H1 (cell line): ENCODE measurements at regions not wholly inside any gene's neighbourhood (a gene's known extent, or its start where the extent isn't known, plus 50 kb on each side); places are given as distances from the start of the nearest gene placed in this dataset.

Experiments
- CTCF ChIA-PET: fragments of 300-600 bp; sonication (Branson Sonifier 250); formaldehyde crosslinking; loops from one replicate; lab custom pipeline; 2021; ENCODE audit not compliant: partially characterized antibody; lab: Charles Lee
- POLR2A ChIA-PET: fragments of 300-600 bp; sonication (Branson Sonifier 250); formaldehyde crosslinking; loops from one replicate; lab custom pipeline; 2021; ENCODE audit warnings: inconsistent platforms; ENCODE audit not compliant: partially characterized antibody; lab: Charles Lee
- DNase-seq, 2 experiments: peaks; one replicate each; pipeline versions ENCODE4 v3.0.0 to v3.0.0-alpha.2; 2010 to 2022; ENCODE audit warnings: low spot score in 2 of 2, low read depth in 1 of 2, mixed read lengths in 1 of 2
- FAIRE-seq: peaks from 2 replicates; lab custom pipeline; 2011; peaks lifted over from hg19 to GRCh38; lab: Jason Lieb, UNC
- H2AFZ ChIP-seq: 2 replicates; pipeline ENCODE4 v1.8.1; 2012; ENCODE audit warnings: low read length, inconsistent platforms
- H2AK5ac ChIP-seq: 2 replicates; pipeline ENCODE4 v1.6.1; 2013; ENCODE audit warnings: low read depth, low read length
- H2BK120ac ChIP-seq: replicated peaks from 2 replicates; pipeline ENCODE3; 2013; ENCODE audit warnings: low read depth, low read length, inconsistent platforms
- H2BK12ac ChIP-seq: 2 replicates; pipeline ENCODE4 v1.6.1; 2013; ENCODE audit warnings: low read depth, low read length
- H2BK15ac ChIP-seq: 2 replicates; pipeline ENCODE4 v1.6.1; 2013; ENCODE audit warnings: low read length
- H2BK20ac ChIP-seq: 2 replicates; pipeline ENCODE4 v1.6.1; 2013; ENCODE audit warnings: low read length
- H2BK5ac ChIP-seq: 2 replicates; pipeline ENCODE4 v1.6.1; 2013; ENCODE audit warnings: low read depth, low read length
- H3K14ac ChIP-seq: 2 replicates; pipeline ENCODE4 v1.6.1; 2013; ENCODE audit warnings: inconsistent platforms; ENCODE audit not compliant: insufficient read length
- H3K18ac ChIP-seq: 2 replicates; pipeline ENCODE4 v1.6.1; 2013; ENCODE audit warnings: low read length; ENCODE audit errors: extremely low read depth
- H3K23ac ChIP-seq: 2 replicates; pipeline ENCODE4 v1.6.1; 2013; ENCODE audit warnings: inconsistent platforms; ENCODE audit not compliant: insufficient read length
- H3K23me2 ChIP-seq: 2 replicates; pipeline ENCODE4 v1.6.1; 2013; ENCODE audit warnings: low read depth, low read length
- H3K27ac ChIP-seq: 2 replicates; pipeline ENCODE4 v1.6.1; 2011; ENCODE audit warnings: low read depth, low read length, inconsistent platforms
- H3K27me3 ChIP-seq, 4 experiments: replicated peaks in 1 of 4; 1 replicate in 1 of 4; 2 replicates in 3 of 4; pipeline versions ENCODE4 v1.6.1 to v1.8.1; 2011 to 2013; ENCODE audit warnings: low read length in 3 of 4, mild to moderate bottlenecking in 3 of 4, inconsistent platforms in 2 of 4, mixed read lengths in 2 of 4, moderate library complexity in 1 of 4; ENCODE audit not compliant: control insufficient read depth in 3 of 4, insufficient read depth in 3 of 4; ENCODE audit errors: extremely low read depth in 1 of 4
- H3K36me3 ChIP-seq, 4 experiments: 2 replicates each; pipeline versions ENCODE4 v1.6.1 to v1.8.1; 2011 to 2013; ENCODE audit warnings: mild to moderate bottlenecking in 4 of 4, low read length in 3 of 4, moderate library complexity in 2 of 4, control low read depth in 1 of 4, inconsistent platforms in 1 of 4; ENCODE audit not compliant: insufficient read depth in 4 of 4, control insufficient read depth in 2 of 4
- H3K4ac ChIP-seq: replicated peaks from 2 replicates; pipeline ENCODE3; 2013; ENCODE audit warnings: low read length, low read depth, mixed read lengths, inconsistent platforms; ENCODE audit not compliant: insufficient read length
- H3K4me1 ChIP-seq, 4 experiments: replicated peaks in 1 of 4; 1 replicate in 1 of 4; 2 replicates in 3 of 4; pipeline versions ENCODE4 v1.6.1 to v1.8.1; 2011 to 2013; ENCODE audit warnings: low read length in 3 of 4, inconsistent platforms in 2 of 4, mixed read lengths in 1 of 4; ENCODE audit not compliant: insufficient read depth in 4 of 4, control insufficient read depth in 3 of 4
- H3K4me2 ChIP-seq, 2 experiments: 2 replicates each; pipeline versions ENCODE4 v1.6.1 to v1.8.1; 2011 to 2013; ENCODE audit warnings: low read depth in 2 of 2, low read length in 2 of 2, control low read depth in 1 of 2, inconsistent platforms in 1 of 2, mild to moderate bottlenecking in 1 of 2; ENCODE audit not compliant: insufficient read depth in 1 of 2
- H3K4me3 ChIP-seq, 4 experiments: fragments of 200-600, 300-600 bp in 1 of 4; sonication (generic), shearing (Covaris generic), sonication (Bioruptor Twin) in 1 of 4; 2 replicates each; pipeline versions ENCODE4 v1.5.1 to v1.8.1; 2011 to 2016; ENCODE audit warnings: low read length in 4 of 4, low read depth in 3 of 4, control low read depth in 2 of 4, inconsistent platforms in 2 of 4, mild to moderate bottlenecking in 2 of 4, mixed read lengths in 1 of 4, moderate library complexity in 1 of 4; ENCODE audit not compliant: insufficient read depth in 2 of 4; ENCODE audit errors: extremely low read depth in 1 of 4
- H3K56ac ChIP-seq: replicated peaks from 2 replicates; pipeline ENCODE3; 2013; ENCODE audit warnings: low read depth, mild to moderate bottlenecking, mixed read lengths, low read length, inconsistent platforms; ENCODE audit not compliant: insufficient read length
- H3K79me1 ChIP-seq: 2 replicates; pipeline ENCODE4 v1.6.1; 2013; ENCODE audit warnings: low read depth, low read length, control low read depth
- H3K79me2 ChIP-seq, 2 experiments: 2 replicates each; pipeline versions ENCODE4 v1.6.1 to v1.8.1; 2012 to 2013; ENCODE audit warnings: low read length in 2 of 2, mild to moderate bottlenecking in 2 of 2, inconsistent platforms in 1 of 2; ENCODE audit not compliant: insufficient read depth in 2 of 2, control insufficient read depth in 1 of 2
- H3K9ac ChIP-seq, 4 experiments: replicated peaks in 1 of 4; 1 replicate in 1 of 4; 2 replicates in 3 of 4; pipeline versions ENCODE4 v1.6.1 to v1.8.1; 2011 to 2013; ENCODE audit warnings: low read depth in 3 of 4, low read length in 3 of 4, control low read depth in 2 of 4, mild to moderate bottlenecking in 2 of 4, moderate library complexity in 2 of 4, inconsistent platforms in 1 of 4; ENCODE audit errors: extremely low read depth in 1 of 4
- H3K9me3 ChIP-seq, 2 experiments: 2 replicates each; pipeline versions ENCODE4 v1.6.1 to v1.8.1; 2012 to 2013; ENCODE audit warnings: mild to moderate bottlenecking in 2 of 2, moderate library complexity in 2 of 2, control low read depth in 1 of 2, inconsistent platforms in 1 of 2, low read depth in 1 of 2, low read length in 1 of 2, mixed read lengths in 1 of 2; ENCODE audit not compliant: insufficient read depth in 2 of 2
- H4K20me1 ChIP-seq, 2 experiments: replicated peaks in 1 of 2; 2 replicates each; pipeline versions ENCODE3 to v1.8.1; 2011 to 2013; ENCODE audit warnings: inconsistent platforms in 2 of 2, low read length in 2 of 2, mild to moderate bottlenecking in 1 of 2; ENCODE audit not compliant: insufficient read depth in 2 of 2, control insufficient read depth in 1 of 2
- H4K5ac ChIP-seq: 2 replicates; pipeline ENCODE4 v1.6.1; 2013; ENCODE audit warnings: low read length, low read depth, mixed read lengths, inconsistent platforms; ENCODE audit not compliant: insufficient read length
- H4K8ac ChIP-seq: 2 replicates; pipeline ENCODE4 v1.8.0; 2013; ENCODE audit warnings: mild to moderate bottlenecking, moderate library complexity, low read length, inconsistent platforms; ENCODE audit not compliant: insufficient read depth; ENCODE audit errors: extremely low read depth
- H4K91ac ChIP-seq: replicated peaks from 2 replicates; pipeline ENCODE3; 2013; ENCODE audit warnings: low read length, mixed read lengths, inconsistent platforms; ENCODE audit not compliant: insufficient read length
- SAP30 ChIP-seq: fragments of 300-600 bp; sonication (generic); IDR thresholded peaks from 2 replicates; pipeline ENCODE4 v1.7.1; 2012; ENCODE audit warnings: low read length, moderate library complexity, mild to moderate bottlenecking, inconsistent platforms; ENCODE audit not compliant: insufficient read depth, insufficient replicate concordance
- ZNF274 ChIP-seq: IDR thresholded peaks from 2 replicates; pipeline ENCODE4 v1.7.0; 2012; ENCODE audit warnings: low read length, borderline replicate concordance; ENCODE audit errors: extremely low read depth
- WGBS, 2 experiments: shearing (Covaris generic) in 1 of 2; methylation state at CpG; one replicate each; pipeline versions ENCODE4 v1.1.6 to v1.1.7; 2013 to 2015; ENCODE audit warnings: low lambda C conversion rate in 2 of 2, mixed read lengths in 2 of 2, inconsistent platforms in 1 of 2, low coverage in 1 of 2, missing lambda C conversion rate in 1 of 2; ENCODE audit not compliant: insufficient replicate concordance in 2 of 2, insufficient coverage in 1 of 2, insufficient read length in 1 of 2; ENCODE audit errors: extremely low coverage in 1 of 2, missing lambda C conversion rate in 1 of 2; 5-methylcytosine and 5-hydroxymethylcytosine counted together
- TF ChIP-seq, protein P1 (sequence below): IDR thresholded peaks from 2 replicates; pipeline ENCODE4 v1.6.1; 2012; ENCODE audit warnings: inconsistent platforms

DNA sequence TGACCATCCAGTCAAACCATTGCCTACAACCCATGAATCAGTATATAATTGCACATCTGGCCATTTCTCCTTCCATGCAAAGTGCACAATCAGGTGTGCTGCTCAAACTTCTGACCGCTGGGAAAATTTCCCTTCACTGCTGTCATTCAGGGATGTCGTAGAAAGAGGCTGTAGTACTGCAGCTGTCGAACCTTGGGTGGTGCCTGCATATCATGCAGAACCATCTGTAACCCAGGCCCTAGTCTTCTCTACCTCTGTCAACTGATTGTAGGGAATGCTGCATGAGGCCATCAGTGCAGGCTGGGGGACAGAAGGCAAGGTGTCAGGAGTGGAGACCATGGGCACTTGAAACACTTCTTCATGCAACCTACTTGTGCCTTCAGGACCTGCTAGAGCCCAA, 267.5 kb downstream of the CALCRL start:
- H3K27ac ChIP-seq = no peak overlapping the region
- H3K4me3 ChIP-seq = no peak overlapping the region
- H2AK5ac ChIP-seq = no peak overlapping the region
- H3K9me3 ChIP-seq = no peaks in the 10 kb centered on the region; a peak in 1 of 4 replicates
- no peak overlapping the region for H2BK120ac ChIP-seq
- H4K20me1 ChIP-seq = no peaks in the 10 kb centered on the region
- H4K8ac ChIP-seq = no peak overlapping the region
- no peak for DNase-seq
- H2BK20ac ChIP-seq = no peak overlapping the region
- no peak overlapping the region for H3K56ac ChIP-seq
- POLR2A ChIA-PET = no interaction called here
- H3K23me2 ChIP-seq = no peaks in the 10 kb centered on the region
- no peaks in the 10 kb centered on the region for H3K4me1 ChIP-seq
- no peaks in the 10 kb centered on the region for H3K79me2 ChIP-seq
- no peak overlapping the region for H3K4me2 ChIP-seq
- WGBS, 2 experiments = 83% methylated on average over 3 of the region's 3 CpGs; no CpG with 5 or more reads in 1 of the 2 experiments
- H4K91ac ChIP-seq = no peak overlapping the region
- H2AFZ ChIP-seq = no peak overlapping the region
- H2BK5ac ChIP-seq = no peak overlapping the region
- no peaks in the 10 kb centered on the region for H3K79me1 ChIP-seq
- no peak overlapping the region for H3K9ac ChIP-seq
- no peaks in the 10 kb centered on the region for H3K27me3 ChIP-seq
- H3K4ac ChIP-seq = no peak overlapping the region
- no peak for TF ChIP-seq SAP30
- TF ChIP-seq, protein P1, sequence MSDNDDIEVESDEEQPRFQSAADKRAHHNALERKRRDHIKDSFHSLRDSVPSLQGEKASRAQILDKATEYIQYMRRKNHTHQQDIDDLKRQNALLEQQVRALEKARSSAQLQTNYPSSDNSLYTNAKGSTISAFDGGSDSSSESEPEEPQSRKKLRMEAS = no peak
- no peak for TF ChIP-seq ZNF274
- no peak overlapping the region for H3K18ac ChIP-seq
- H2BK12ac ChIP-seq = no peak overlapping the region
- H3K14ac ChIP-seq = no peak overlapping the region
- H4K5ac ChIP-seq = no peak overlapping the region
- FAIRE-seq = no peak
- CTCF ChIA-PET = no interaction called here
- no peak overlapping the region for H3K23ac ChIP-seq
- H3K36me3 ChIP-seq = no peaks in the 10 kb centered on the region
- no peak overlapping the region for H2BK15ac ChIP-seq
